GM12878 (cell line): ENCODE measurements at regions not wholly inside any gene's neighbourhood (a gene's known extent, or its start where the extent isn't known, plus 50 kb on each side); places are given as distances from the start of the nearest gene placed in this dataset.

Experiments used
- ATAC-seq: fragments of 200-7000 bp; cut with Tn5 transposase; 3 replicates; pipeline ENCODE4 v1.9.1; 2020; ENCODE audit warnings: mild to moderate bottlenecking, moderate library complexity
- BruUV-seq: library from RNA; stranded (reverse); fragments of 400-500 nt; replicated peaks from 2 replicates; lab custom pipeline; 2021; lab: Mats Ljungman, UMichigan
- CTCF ChIA-PET: fragments of 300-600 bp; sonication (Branson Sonifier 250); formaldehyde crosslinking; extraction: SDS; loops from one replicate; lab custom pipeline; 2021; ENCODE audit warnings: inconsistent platforms; lab: Yijun Ruan, JAX
- POLR2A ChIA-PET: fragments of 350-600 bp; formaldehyde crosslinking; extraction: SDS; loops from one replicate; lab custom pipeline; 2021; ENCODE audit warnings: inconsistent platforms; lab: Charles Lee
- RAD21 ChIA-PET: fragments of 300-600 bp; sonication (Branson Sonifier 250); formaldehyde crosslinking; loops from one replicate; lab custom pipeline; 2023; ENCODE audit warnings: antibody characterized with exemption; ENCODE audit not compliant: unreplicated experiment; lab: Charles Lee
- SMC1A ChIA-PET: fragments of 300-600 bp; sonication (Branson Sonifier 250); formaldehyde crosslinking; loops from one replicate; lab custom pipeline; 2023; ENCODE audit not compliant: unreplicated experiment, uncharacterized antibody; lab: Charles Lee
- DNase-seq: peaks from one replicate; pipeline ENCODE4 v3.0.0-alpha.2; 2011; ENCODE audit warnings: low read depth, low spot score
- FAIRE-seq: peaks from 3 replicates; lab custom pipeline; 2011; peaks lifted over from hg19 to GRCh38; lab: Jason Lieb, UNC
- H2AFZ ChIP-seq: 2 replicates; pipeline ENCODE4 v1.6.0; 2011; ENCODE audit warnings: low read depth, low read length, control low read depth; ENCODE audit not compliant: control insufficient read depth
- H3K27ac ChIP-seq: 2 replicates; pipeline ENCODE4 v1.5.1; 2011; ENCODE audit warnings: control low read depth; ENCODE audit not compliant: control insufficient read depth, insufficient read depth
- H3K27me3 ChIP-seq, 2 experiments: replicated peaks in 1 of 2; 2 replicates each; pipeline versions ENCODE4 v1.6.0 to v1.6.1; 2011; ENCODE audit warnings: low read length in 1 of 2; ENCODE audit not compliant: control insufficient read depth in 2 of 2, insufficient read depth in 2 of 2
- H3K36me3 ChIP-seq, 2 experiments: 2 replicates each; pipeline ENCODE4 v1.5.1; 2011; ENCODE audit warnings: low read length in 1 of 2; ENCODE audit not compliant: control insufficient read depth in 2 of 2, insufficient read depth in 2 of 2
- H3K4me1 ChIP-seq: 2 replicates; pipeline ENCODE4 v1.6.1; 2011; ENCODE audit warnings: mild to moderate bottlenecking, low read length, moderate library complexity, mixed read lengths; ENCODE audit not compliant: control insufficient read depth, insufficient read depth
- H3K4me2 ChIP-seq: 2 replicates; pipeline ENCODE4 v1.6.0; 2011; ENCODE audit warnings: control low read depth; ENCODE audit not compliant: control insufficient read depth, insufficient read depth
- H3K4me3 ChIP-seq: fragments of 200-600 bp; sonication (generic); 2 replicates; pipeline ENCODE4 v1.5.1; 2016
- H3K79me2 ChIP-seq: 2 replicates; pipeline ENCODE4 v1.6.0; 2011; ENCODE audit warnings: low read length; ENCODE audit not compliant: control insufficient read depth, insufficient read depth
- H3K9ac ChIP-seq: 2 replicates; pipeline ENCODE4 v1.8.0; 2011; ENCODE audit warnings: low read length, control low read depth, mixed read lengths; ENCODE audit not compliant: control insufficient read depth, insufficient read depth
- H3K9me3 ChIP-seq: replicated peaks from 3 replicates; pipeline ENCODE4 v1.5.1; 2011; ENCODE audit warnings: mild to moderate bottlenecking, low read length; ENCODE audit not compliant: control insufficient read depth, insufficient read depth
- H4K20me1 ChIP-seq: 2 replicates; pipeline ENCODE4 v1.6.0; 2011; ENCODE audit not compliant: control insufficient read depth, insufficient read depth
- ASH2L ChIP-seq: fragments of 300-600, 200-600 bp; sonication (generic); IDR thresholded peaks from 2 replicates; pipeline ENCODE4 v1.6.1; 2017; ENCODE audit warnings: low read depth, mild to moderate bottlenecking, borderline replicate concordance
- CHD2 ChIP-seq: IDR thresholded peaks from 2 replicates; pipeline ENCODE4 v1.6.1; 2011; ENCODE audit warnings: low read depth, low read length, improper control_type of control experiment, borderline replicate concordance
- CREM ChIP-seq: IDR thresholded peaks from 2 replicates; pipeline ENCODE4 v1.6.1; 2014; ENCODE audit warnings: antibody characterized with exemption, low read depth
- E2F8 ChIP-seq: fragments of 450-650 bp; IDR thresholded peaks from 2 replicates; pipeline ENCODE4 v1.6.1; 2018; ENCODE audit warnings: mild to moderate bottlenecking, low read depth, moderate library complexity; ENCODE audit not compliant: partially characterized antibody
- EGR1 ChIP-seq, 2 experiments: IDR thresholded peaks; 1 replicate in 1 of 2; 2 replicates in 1 of 2; pipeline ENCODE4 v1.6.1; 2011 to 2012; ENCODE audit warnings: low read depth in 2 of 2, low read length in 2 of 2, borderline replicate concordance in 1 of 2, mild to moderate bottlenecking in 1 of 2, moderate library complexity in 1 of 2
- HSF1 ChIP-seq: fragments of 150-350 bp; IDR thresholded peaks from 2 replicates; pipeline ENCODE4 v1.6.1; 2014; ENCODE audit warnings: mild to moderate bottlenecking, low read depth, low read length
- IRF4 ChIP-seq: IDR thresholded peaks from 2 replicates; pipeline ENCODE4 v1.6.1; 2011; ENCODE audit warnings: low read depth, low read length
- JUNB ChIP-seq: IDR thresholded peaks from 2 replicates; pipeline ENCODE4 v1.6.1; 2016; ENCODE audit warnings: antibody characterized with exemption, mild to moderate bottlenecking
- JUND ChIP-seq: IDR thresholded peaks from 2 replicates; pipeline ENCODE4 v1.6.1; 2012; ENCODE audit warnings: low read depth, mild to moderate bottlenecking, low read length, improper control_type of control experiment, moderate library complexity
- NFYB ChIP-seq: IDR thresholded peaks from 2 replicates; pipeline ENCODE4 v1.6.1; 2011; ENCODE audit warnings: low read depth, mild to moderate bottlenecking, low read length, improper control_type of control experiment, moderate library complexity; ENCODE audit not compliant: insufficient read depth
- RFX5 ChIP-seq: IDR thresholded peaks from 2 replicates; pipeline ENCODE4 v1.6.1; 2011; ENCODE audit warnings: low read depth, low read length, improper control_type of control experiment
- RUNX3 ChIP-seq: IDR thresholded peaks from 2 replicates; pipeline ENCODE4 v1.6.1; 2012; ENCODE audit warnings: low read length, inconsistent platforms
- SIX5 ChIP-seq: IDR thresholded peaks from 2 replicates; pipeline ENCODE4 v1.6.1; 2011; ENCODE audit warnings: mild to moderate bottlenecking, low read depth, low read length, moderate library complexity; ENCODE audit not compliant: severe bottlenecking
- SMARCA5 ChIP-seq: fragments of 450-650 bp; IDR thresholded peaks from 2 replicates; pipeline ENCODE4 v1.6.1; 2017; ENCODE audit warnings: mild to moderate bottlenecking
- SP1 ChIP-seq: IDR thresholded peaks from one replicate; pipeline ENCODE4 v1.6.1; 2011; ENCODE audit warnings: low read depth, low read length
- TARDBP ChIP-seq: IDR thresholded peaks from 2 replicates; pipeline ENCODE4 v1.6.1; 2016; ENCODE audit warnings: borderline replicate concordance
- TCF12 ChIP-seq: IDR thresholded peaks from 2 replicates; pipeline ENCODE4 v1.6.1; 2011; ENCODE audit warnings: low read depth, mild to moderate bottlenecking, low read length
- ZNF24 ChIP-seq: fragments of 450-650 bp; IDR thresholded peaks from 2 replicates; pipeline ENCODE4 v1.6.1; 2017; ENCODE audit warnings: antibody characterized with exemption, mild to moderate bottlenecking
- in situ Hi-C: fragments of 300-500 bp; cut with MboI; formaldehyde crosslinking; loops from 9 replicates; pipeline ENCODE4 v1.14.3; 2018; ENCODE audit warnings: mixed read lengths
- intact Hi-C: fragments of 100-400 bp; cut with micrococcal nuclease; formaldehyde crosslinking; loops from one replicate; pipeline ENCODE4 v1.14.2; 2022; ENCODE audit not compliant: unreplicated experiment

GRCh38 chr1:192729500-192729899 is 79.3 kb upstream of the RGS2 start:
- ChIA-PET SMC1A (interaction anchor here (1.3 to 3.3 kb wide), 2 partner anchors 15 to 252 kb away, joined by 3 to 10 read pairs; no protein-coding TSS in a partner anchor), POLR2A (interaction anchor here (1.0 kb wide), 1 partner anchor 11 kb away, joined by 3 read pairs; no protein-coding TSS in a partner anchor), CTCF (interaction anchor here (0.5 to 1.4 kb wide), 2 partner anchors 10 to 270 kb away, joined by 3 to 4 read pairs; no protein-coding TSS in a partner anchor), RAD21 (no interaction called here)
- no peak for DNase-seq
- FAIRE-seq = no peak
- Histone ChIP-seq H3K4me3 (no peak overlapping the region), H3K4me1 (no peaks in the 10 kb centered on the region), H3K9me3 (no peaks in the 10 kb centered on the region), H3K27ac (no peak overlapping the region), H3K4me2 (no peak overlapping the region), H4K20me1 (no peaks in the 10 kb centered on the region), H3K79me2 (no peaks in the 10 kb centered on the region), H3K9ac (no peak overlapping the region), H3K27me3 (no peaks in the 10 kb centered on the region), H3K36me3 (no peaks in the 10 kb centered on the region), H2AFZ (no peak overlapping the region)
- ATAC-seq = no peak
- intact Hi-C loops (no loop called here), in situ Hi-C loops (no loop called here)
- no TSS peak for BruUV-seq
- TF ChIP-seq JUNB = no peak
- TF ChIP-seq RFX5 = no peak
- no peak for TF ChIP-seq SIX5
- TF ChIP-seq ASH2L = no peak
- no peak for TF ChIP-seq TCF12
- TF ChIP-seq E2F8 = no peak
- no peak for TF ChIP-seq ZNF24
- TF ChIP-seq CHD2 = no peak
- no peak for TF ChIP-seq EGR1 (IDR thresholded peaks at IDR 0.05; ENCODE audit: borderline replicate concordance in 1 of 2, low read depth in 2 of 2, low read length in 2 of 2)
- no peak for TF ChIP-seq IRF4
- TF ChIP-seq NFYB = no peak
- no peak for TF ChIP-seq CREM
- no peak for TF ChIP-seq SP1
- no peak for TF ChIP-seq RUNX3
- TF ChIP-seq HSF1 = no peak
- no peak for TF ChIP-seq TARDBP
- TF ChIP-seq JUND = no peak
- no peak for TF ChIP-seq SMARCA5
